ENCODE measurements at regions not wholly inside any gene's neighbourhood (a gene's known extent, or its start where the extent isn't known, plus 50 kb on each side); places are given as distances from the start of the nearest gene placed in this dataset.

GRCh38 chr11:43576320-43576802 is 104.2 kb upstream of the HSD17B12 start:
- TF ChIP-seq ZFX (IDR thresholded peaks at IDR 0.05) (no peak), CTCF (conservative IDR thresholded peaks at IDR 0.05) (no peak)
- H3K27ac ChIP-seq, result no peak overlapping the region

GRCh38 chr11:43576803-43577521 is 103.6 kb upstream of the HSD17B12 start:
- TF ChIP-seq CTCF (conservative IDR thresholded peaks at IDR 0.05), result peak; percentile 48
- TF ChIP-seq ZFX (IDR thresholded peaks at IDR 0.05), result no peak
- no peak overlapping the region for H3K27ac ChIP-seq

GRCh38 chr11:43577566-43578264 is 102.8 kb upstream of the HSD17B12 start:
- no peak for TF ChIP-seq ZFX (IDR thresholded peaks at IDR 0.05)
- no peak for TF ChIP-seq CTCF (conservative IDR thresholded peaks at IDR 0.05)
- no peak overlapping the region for H3K27ac ChIP-seq

GRCh38 chr11:43578346-43579170 is 102.0 kb upstream of the HSD17B12 start:
- TF ChIP-seq ZFX (IDR thresholded peaks at IDR 0.05) (no peak), CTCF (conservative IDR thresholded peaks at IDR 0.05) (no peak)
- H3K27ac ChIP-seq, result no peak overlapping the region

GRCh38 chr11:43579171-43579918 is 101.2 kb upstream of the HSD17B12 start:
- H3K27ac ChIP-seq, result no peak overlapping the region
- TF ChIP-seq ZFX (IDR thresholded peaks at IDR 0.05) (no peak), CTCF (conservative IDR thresholded peaks at IDR 0.05) (peak; percentile 40)

GRCh38 chr11:43579919-43580276 is 100.6 kb upstream of the HSD17B12 start:
- H3K27ac ChIP-seq, result no peak overlapping the region
- TF ChIP-seq ZFX (IDR thresholded peaks at IDR 0.05), result no peak
- TF ChIP-seq CTCF (conservative IDR thresholded peaks at IDR 0.05), result no peak
